ENCODE measurements at regions not wholly inside any gene's neighbourhood (a gene's known extent, or its start where the extent isn't known, plus 50 kb on each side); places are given as distances from the start of the nearest gene placed in this dataset.

DNA sequence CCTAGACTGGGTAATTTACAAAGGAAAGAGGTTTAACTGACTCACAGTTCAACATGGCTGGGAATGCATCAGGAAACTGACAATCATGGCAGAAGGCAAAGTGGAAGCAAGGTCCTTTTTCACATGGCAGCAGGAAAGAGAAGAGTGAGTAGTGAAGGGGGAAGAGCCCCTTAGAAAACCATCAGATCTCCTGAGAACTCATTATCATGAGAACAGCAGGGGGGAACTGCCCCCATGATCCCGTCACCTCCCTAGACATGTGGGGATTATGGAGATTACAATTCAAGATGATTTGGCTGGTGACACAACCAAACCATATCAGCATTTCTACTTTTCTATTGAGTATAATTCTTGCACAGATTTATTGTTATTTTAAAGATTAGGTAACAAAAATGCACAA lies 822.1 kb upstream of the FLRT2 start:
- in situ Hi-C loops (cut with HindIII; ENCODE audit: low pct_unique_long_range_greater_than_20kb, low sequenced_read_pairs), result no loop called here
- TF ChIP-seq JUND (IDR thresholded peaks at IDR 0.05; ENCODE audit: low read depth), result no peak
- DNase-seq (ENCODE audit: low read depth in 1 of 2, low spot score in 1 of 2), result no peak

DNA sequence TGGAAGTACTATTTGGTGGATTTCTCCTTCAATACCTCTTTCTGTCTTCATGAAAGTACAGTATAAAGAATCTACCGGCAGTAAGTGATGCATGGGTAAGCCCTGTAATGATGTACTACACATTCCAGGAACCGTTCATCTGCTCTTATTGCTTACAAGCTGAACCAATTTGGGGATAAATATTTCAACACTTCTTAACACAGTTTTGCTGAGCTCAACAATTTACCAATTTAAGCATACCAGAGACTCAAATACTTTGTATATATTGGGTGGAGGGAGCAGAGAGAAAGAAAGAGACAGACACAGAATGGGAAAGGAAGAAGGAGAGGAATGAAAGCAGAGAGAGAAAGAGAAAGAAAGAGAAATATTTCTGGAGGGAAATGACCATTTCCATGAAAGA lies 821.1 kb upstream of the FLRT2 start:
- in situ Hi-C loops (cut with HindIII; ENCODE audit: low pct_unique_long_range_greater_than_20kb, low sequenced_read_pairs), result no loop called here
- no peak for TF ChIP-seq JUND (IDR thresholded peaks at IDR 0.05; ENCODE audit: low read depth)
- no peak for DNase-seq (ENCODE audit: low read depth in 1 of 2, low spot score in 1 of 2)

GRCh38 chr14:84726471-84726870 lies 803.5 kb upstream of the FLRT2 start:
- in situ Hi-C loops (cut with HindIII; ENCODE audit: low pct_unique_long_range_greater_than_20kb, low sequenced_read_pairs), result no loop called here
- TF ChIP-seq JUND (IDR thresholded peaks at IDR 0.05; ENCODE audit: low read depth), result no peak
- DNase-seq (ENCODE audit: low read depth in 1 of 2, low spot score in 1 of 2), result no peak

DNA sequence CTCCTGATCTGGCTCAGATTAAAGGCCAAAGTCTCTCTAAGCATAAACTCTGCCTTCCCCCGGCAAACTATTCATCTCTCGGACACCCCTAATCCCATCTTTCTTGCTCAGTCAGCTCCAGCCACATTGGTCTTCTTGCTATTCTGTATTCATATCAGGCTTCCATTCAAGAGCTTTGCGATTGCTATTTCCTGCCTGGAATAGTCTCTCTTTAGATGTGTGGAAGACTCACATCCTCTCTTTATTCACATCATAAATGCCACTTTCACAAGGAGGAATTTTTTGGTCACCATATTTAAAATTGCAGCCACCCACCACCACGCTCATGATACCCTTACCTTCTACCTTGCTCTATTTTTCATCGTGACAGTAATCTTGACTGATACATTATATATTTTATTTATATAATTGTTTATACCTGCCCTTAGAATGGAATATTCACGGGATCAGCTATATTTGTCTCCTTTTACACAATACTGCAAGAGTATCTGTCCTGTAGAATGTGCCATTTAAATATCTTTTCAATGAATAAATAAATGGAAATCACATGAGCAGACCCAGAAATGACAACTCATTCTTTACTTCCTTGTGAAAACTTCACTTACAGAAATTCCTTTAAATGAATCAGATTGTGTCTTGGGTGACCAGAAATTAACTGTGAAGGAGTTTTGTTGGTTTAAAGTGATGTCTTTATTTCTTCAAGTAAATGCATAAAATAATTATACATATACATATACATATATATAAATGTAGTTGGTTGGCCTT lies 780.6 kb upstream of the FLRT2 start:
- TF ChIP-seq JUND (IDR thresholded peaks at IDR 0.05; ENCODE audit: low read depth), result no peak
- no peak for DNase-seq (ENCODE audit: low read depth in 1 of 2, low spot score in 1 of 2)
- in situ Hi-C loops (cut with HindIII; ENCODE audit: low pct_unique_long_range_greater_than_20kb, low sequenced_read_pairs), result no loop called here

- no peak for DNase-seq (ENCODE audit: low read depth in 1 of 2, low spot score in 1 of 2)
- no peak for TF ChIP-seq JUND (IDR thresholded peaks at IDR 0.05; ENCODE audit: low read depth)
- in situ Hi-C loops (cut with HindIII; ENCODE audit: low pct_unique_long_range_greater_than_20kb, low sequenced_read_pairs), result no loop called here
Observed at GRCh38 chr14:84750284-84750683, 779.7 kb upstream of the FLRT2 start.

- TF ChIP-seq JUND (IDR thresholded peaks at IDR 0.05; ENCODE audit: low read depth), result no peak
- peak in 1 of 2 experiments; percentile 6 for DNase-seq (ENCODE audit: low read depth in 1 of 2, low spot score in 1 of 2)
- in situ Hi-C loops (cut with HindIII; ENCODE audit: low pct_unique_long_range_greater_than_20kb, low sequenced_read_pairs), result no loop called here
Observed at GRCh38 chr14:84750763-84751554, 779.0 kb upstream of the FLRT2 start.

- DNase-seq (ENCODE audit: low read depth in 1 of 2, low spot score in 1 of 2), result no peak
- TF ChIP-seq JUND (IDR thresholded peaks at IDR 0.05; ENCODE audit: low read depth), result no peak
- in situ Hi-C loops (cut with HindIII; ENCODE audit: low pct_unique_long_range_greater_than_20kb, low sequenced_read_pairs), result no loop called here
Observed at GRCh38 chr14:84751745-84752144, 778.2 kb upstream of the FLRT2 start.

- DNase-seq (ENCODE audit: low read depth in 1 of 2, low spot score in 1 of 2), result no peak
- TF ChIP-seq JUND (IDR thresholded peaks at IDR 0.05; ENCODE audit: low read depth), result no peak
- in situ Hi-C loops (cut with HindIII; ENCODE audit: low pct_unique_long_range_greater_than_20kb, low sequenced_read_pairs), result no loop called here
Observed at GRCh38 chr14:84760489-84761126, 769.3 kb upstream of the FLRT2 start.

GRCh38 chr14:84767434-84767833 lies 762.5 kb upstream of the FLRT2 start:
- in situ Hi-C loops (cut with HindIII; ENCODE audit: low pct_unique_long_range_greater_than_20kb, low sequenced_read_pairs), result no loop called here
- TF ChIP-seq JUND (IDR thresholded peaks at IDR 0.05; ENCODE audit: low read depth), result no peak
- DNase-seq (ENCODE audit: low read depth in 1 of 2, low spot score in 1 of 2), result no peak

- DNase-seq (ENCODE audit: low read depth in 1 of 2, low spot score in 1 of 2), result no peak
- no peak for TF ChIP-seq JUND (IDR thresholded peaks at IDR 0.05; ENCODE audit: low read depth)
- in situ Hi-C loops (cut with HindIII; ENCODE audit: low pct_unique_long_range_greater_than_20kb, low sequenced_read_pairs), result no loop called here
Observed at GRCh38 chr14:84770030-84770429, 759.9 kb upstream of the FLRT2 start.

DNA sequence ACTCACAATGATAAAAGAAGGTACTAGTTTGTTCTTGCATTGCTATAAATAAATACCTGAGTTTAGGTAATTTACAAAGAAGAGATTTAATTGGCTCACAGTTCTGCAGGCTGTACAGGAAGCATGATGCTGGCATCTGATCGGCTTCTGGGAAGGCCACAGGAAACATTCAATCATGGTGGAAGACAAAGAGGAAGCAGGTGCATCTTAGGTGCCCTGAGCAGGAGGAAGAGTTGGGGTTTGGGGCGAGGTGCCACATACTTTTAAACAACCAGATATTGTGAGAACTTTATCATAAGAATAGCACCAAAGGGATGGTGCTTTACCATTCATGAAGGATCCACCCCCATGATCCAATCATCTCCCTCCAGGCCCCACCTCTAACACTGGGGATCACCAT lies 752.6 kb upstream of the FLRT2 start:
- in situ Hi-C loops (cut with HindIII; ENCODE audit: low pct_unique_long_range_greater_than_20kb, low sequenced_read_pairs), result no loop called here
- no peak for TF ChIP-seq JUND (IDR thresholded peaks at IDR 0.05; ENCODE audit: low read depth)
- DNase-seq (ENCODE audit: low read depth in 1 of 2, low spot score in 1 of 2), result no peak

DNA sequence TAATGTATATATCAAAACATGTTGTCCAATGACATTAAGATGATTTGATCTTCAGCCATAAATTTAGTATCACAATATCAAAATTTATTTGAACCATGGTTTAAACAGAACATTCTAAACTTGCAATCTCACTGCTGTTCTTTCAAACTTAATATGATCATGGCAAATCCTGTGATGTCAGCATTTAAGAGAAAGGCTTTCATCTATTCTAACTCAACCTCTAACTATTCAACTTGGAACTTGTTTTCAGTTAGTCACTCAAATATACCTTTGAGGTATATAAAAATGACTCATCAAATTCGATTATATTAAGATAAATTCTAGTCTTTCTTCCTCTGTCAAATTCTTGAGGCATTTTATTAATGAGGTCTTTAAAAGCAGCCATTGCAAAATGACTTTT lies 747.0 kb upstream of the FLRT2 start:
- in situ Hi-C loops (cut with HindIII; ENCODE audit: low pct_unique_long_range_greater_than_20kb, low sequenced_read_pairs), result no loop called here
- DNase-seq (ENCODE audit: low read depth in 1 of 2, low spot score in 1 of 2), result no peak
- no peak for TF ChIP-seq JUND (IDR thresholded peaks at IDR 0.05; ENCODE audit: low read depth)

GRCh38 chr14:84783511-84783910 lies 746.4 kb upstream of the FLRT2 start:
- in situ Hi-C loops (cut with HindIII; ENCODE audit: low pct_unique_long_range_greater_than_20kb, low sequenced_read_pairs), result no loop called here
- DNase-seq (ENCODE audit: low read depth in 1 of 2, low spot score in 1 of 2), result no peak
- TF ChIP-seq JUND (IDR thresholded peaks at IDR 0.05; ENCODE audit: low read depth), result no peak

Measured in T47D (cell line).